ENCODE measurements at regions not wholly inside any gene's neighbourhood (a gene's known extent, or its start where the extent isn't known, plus 50 kb on each side); places are given as distances from the start of the nearest gene placed in this dataset.

DNA sequence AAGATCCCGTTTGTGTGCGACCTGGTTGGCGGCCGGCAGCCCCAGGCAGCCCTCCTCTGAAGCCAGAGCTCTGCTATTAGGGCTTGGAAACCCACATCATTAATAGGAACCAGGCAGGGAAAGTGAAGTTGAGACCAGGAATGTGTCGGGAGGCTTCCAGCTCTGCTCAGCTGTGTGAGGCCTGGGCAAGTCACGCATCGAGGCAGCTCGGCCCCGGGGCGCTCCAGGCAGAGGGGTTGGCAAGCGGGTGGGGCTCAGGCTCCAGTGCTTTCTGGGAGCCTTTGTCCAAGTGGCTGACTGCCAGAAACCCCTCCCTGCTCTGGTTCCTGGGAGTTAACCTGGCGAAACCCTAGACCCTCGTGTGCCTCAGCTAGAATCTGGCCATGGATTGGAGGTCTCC lies 1151.7 kb downstream of the VRK1 start:
- TF ChIP-seq, protein P1, sequence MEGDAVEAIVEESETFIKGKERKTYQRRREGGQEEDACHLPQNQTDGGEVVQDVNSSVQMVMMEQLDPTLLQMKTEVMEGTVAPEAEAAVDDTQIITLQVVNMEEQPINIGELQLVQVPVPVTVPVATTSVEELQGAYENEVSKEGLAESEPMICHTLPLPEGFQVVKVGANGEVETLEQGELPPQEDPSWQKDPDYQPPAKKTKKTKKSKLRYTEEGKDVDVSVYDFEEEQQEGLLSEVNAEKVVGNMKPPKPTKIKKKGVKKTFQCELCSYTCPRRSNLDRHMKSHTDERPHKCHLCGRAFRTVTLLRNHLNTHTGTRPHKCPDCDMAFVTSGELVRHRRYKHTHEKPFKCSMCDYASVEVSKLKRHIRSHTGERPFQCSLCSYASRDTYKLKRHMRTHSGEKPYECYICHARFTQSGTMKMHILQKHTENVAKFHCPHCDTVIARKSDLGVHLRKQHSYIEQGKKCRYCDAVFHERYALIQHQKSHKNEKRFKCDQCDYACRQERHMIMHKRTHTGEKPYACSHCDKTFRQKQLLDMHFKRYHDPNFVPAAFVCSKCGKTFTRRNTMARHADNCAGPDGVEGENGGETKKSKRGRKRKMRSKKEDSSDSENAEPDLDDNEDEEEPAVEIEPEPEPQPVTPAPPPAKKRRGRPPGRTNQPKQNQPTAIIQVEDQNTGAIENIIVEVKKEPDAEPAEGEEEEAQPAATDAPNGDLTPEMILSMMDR (conservative IDR thresholded peaks at IDR 0.05; ENCODE audit: low read depth, low read length), result no peak
- H3K4me3 ChIP-seq (ENCODE audit: low read depth, low read length), result no peak overlapping the region
- no peak for DNase-seq (ENCODE audit: low read depth)

DNA sequence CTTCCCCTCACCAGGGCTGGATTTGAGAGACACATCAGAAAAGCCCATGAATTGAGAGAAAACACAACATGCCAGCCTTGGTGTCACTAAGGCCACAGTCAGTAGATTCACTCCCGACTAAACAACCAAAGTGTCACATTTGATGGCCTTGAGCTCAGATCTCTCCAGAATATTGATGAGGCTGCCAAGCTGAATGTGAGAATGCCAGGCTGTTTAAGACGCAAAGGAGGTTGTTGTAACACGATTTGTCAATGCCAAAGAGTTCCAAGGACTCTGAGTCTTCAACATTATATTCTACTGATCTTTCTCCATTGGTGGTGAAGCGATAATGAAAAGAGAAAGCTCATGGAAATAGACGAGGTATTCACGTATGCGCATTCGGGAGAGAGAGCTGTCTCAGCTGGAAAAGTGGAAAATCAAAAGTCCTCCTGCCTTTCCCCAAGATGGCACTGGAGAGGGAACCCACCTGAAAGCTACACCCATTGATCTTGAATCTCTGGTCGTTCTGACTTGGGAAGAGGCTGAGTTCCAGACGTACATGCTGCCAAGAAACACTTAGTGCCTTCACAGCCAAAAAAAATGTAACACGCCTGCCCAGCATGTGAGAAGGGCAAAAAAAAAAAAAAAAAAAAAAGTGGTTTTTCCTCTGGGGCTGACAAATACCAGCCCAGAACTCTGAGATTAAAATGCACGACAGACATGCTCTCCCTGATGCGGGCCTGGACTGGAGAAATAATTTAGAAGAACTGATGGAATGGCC lies 1159.6 kb downstream of the VRK1 start:
- DNase-seq (ENCODE audit: low read depth), result no peak
- H3K4me3 ChIP-seq (ENCODE audit: low read depth, low read length), result no peak overlapping the region
- TF ChIP-seq, protein P1 (conservative IDR thresholded peaks at IDR 0.05; ENCODE audit: low read depth, low read length), result no peak

DNA sequence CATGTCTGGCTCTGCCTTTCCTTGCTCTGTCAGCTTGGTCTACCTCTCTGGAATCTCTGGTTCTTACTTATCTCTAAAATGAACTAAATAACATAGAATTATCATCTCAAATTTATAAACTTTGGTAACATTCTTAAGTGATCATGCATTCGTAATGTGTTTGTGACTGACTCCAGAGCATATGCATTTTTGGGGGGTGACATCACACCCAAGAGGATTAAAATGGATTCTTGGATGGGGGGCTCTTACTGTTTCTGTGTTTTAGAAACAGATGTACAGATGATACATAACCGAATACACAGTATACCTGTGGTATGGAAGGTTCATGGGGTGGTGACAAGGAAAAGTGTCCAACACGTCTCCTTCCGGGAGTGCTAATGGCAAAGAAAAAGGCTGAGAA lies 1162.1 kb downstream of the VRK1 start:
- no peak for DNase-seq (ENCODE audit: low read depth)
- TF ChIP-seq, protein P1 (conservative IDR thresholded peaks at IDR 0.05; ENCODE audit: low read depth, low read length), result no peak
- H3K4me3 ChIP-seq (ENCODE audit: low read depth, low read length), result no peak overlapping the region

DNA sequence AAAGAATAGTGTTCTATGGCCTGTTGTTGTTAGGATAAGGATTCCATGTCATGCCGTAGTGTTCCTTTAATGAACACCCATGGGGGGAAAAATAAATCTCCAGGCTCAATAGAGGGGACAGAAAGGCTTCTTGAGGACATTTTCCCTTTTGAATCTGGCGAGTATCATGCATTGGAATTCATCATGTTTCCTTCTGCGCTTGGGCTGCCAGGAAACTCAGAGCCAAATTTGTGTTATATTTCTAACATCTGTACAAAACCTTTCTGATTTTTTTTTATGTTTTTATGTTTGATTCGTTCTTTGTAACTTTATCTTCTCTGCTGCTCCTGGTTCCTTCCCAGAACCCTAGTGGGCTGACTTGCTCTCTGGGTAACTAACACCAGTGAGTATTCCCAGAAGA lies 1163.3 kb downstream of the VRK1 start:
- DNase-seq (ENCODE audit: low read depth), result no peak
- TF ChIP-seq, protein P1 (conservative IDR thresholded peaks at IDR 0.05; ENCODE audit: low read depth, low read length), result no peak
- no peak overlapping the region for H3K4me3 ChIP-seq (ENCODE audit: low read depth, low read length)

DNA sequence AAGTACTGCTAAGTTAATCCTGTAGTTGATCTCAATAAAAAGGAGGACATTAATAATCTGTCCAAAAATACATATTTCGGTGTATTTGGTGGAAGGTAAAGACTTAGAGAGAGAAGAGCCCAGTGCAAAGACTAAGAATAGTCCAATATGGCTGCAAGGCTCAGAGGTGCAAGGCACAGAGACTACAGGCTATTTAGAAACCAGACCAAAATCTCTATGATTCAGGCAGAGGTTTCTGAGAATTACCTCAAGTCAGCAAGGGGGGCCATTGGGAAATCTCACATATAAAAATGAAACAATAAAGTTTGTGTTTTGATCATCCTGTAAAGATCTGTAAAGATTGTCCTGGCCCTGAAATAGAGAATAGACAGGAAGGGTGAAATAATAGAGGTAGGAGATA lies 1173.0 kb downstream of the VRK1 start:
- DNase-seq (ENCODE audit: low read depth), result no peak
- TF ChIP-seq, protein P1 (conservative IDR thresholded peaks at IDR 0.05; ENCODE audit: low read depth, low read length), result no peak
- no peak overlapping the region for H3K4me3 ChIP-seq (ENCODE audit: low read depth, low read length)

DNA sequence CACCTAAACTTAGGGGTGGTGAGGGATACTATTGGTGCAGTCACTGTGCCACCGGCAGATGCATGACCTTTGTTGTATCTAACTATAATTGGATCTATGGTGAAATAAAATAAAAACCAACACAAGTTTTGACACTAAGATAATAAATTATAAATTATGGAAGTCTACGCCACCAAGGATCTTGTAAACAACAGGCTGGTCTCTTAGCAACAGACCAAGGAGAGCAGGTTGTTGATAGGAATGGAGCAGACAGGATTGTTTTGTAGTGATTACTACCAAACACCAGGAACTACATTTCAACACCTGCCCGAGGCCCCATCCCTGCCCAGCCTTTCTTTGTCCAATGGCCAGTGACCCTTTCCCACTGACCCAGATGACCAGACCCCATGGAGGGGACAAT lies 1178.0 kb downstream of the VRK1 start:
- TF ChIP-seq, protein P1 (conservative IDR thresholded peaks at IDR 0.05; ENCODE audit: low read depth, low read length), result no peak
- no peak for DNase-seq (ENCODE audit: low read depth)
- H3K4me3 ChIP-seq (ENCODE audit: low read depth, low read length), result no peak overlapping the region

DNA sequence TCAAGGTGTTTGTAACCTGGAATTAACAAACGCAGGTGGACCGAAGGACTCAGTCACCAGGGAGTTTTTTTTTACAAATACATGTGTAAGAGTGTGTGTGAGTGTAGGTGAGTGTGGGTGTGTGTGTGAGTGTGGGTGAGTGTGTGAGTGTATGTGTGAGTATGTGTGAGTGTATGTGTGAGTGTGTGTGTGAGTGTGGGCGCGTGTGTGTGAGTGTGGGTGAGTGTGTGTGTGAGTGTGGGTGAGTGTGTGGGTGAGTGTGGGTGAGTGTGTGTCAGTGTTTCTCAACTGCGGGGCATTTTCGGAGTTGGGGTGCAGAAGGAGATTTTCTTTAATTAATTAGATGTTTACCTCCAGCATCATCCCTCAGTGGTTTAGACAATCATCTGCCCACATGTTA lies 1178.8 kb downstream of the VRK1 start:
- no peak overlapping the region for H3K4me3 ChIP-seq (ENCODE audit: low read depth, low read length)
- DNase-seq (ENCODE audit: low read depth), result no peak
- TF ChIP-seq, protein P1 (conservative IDR thresholded peaks at IDR 0.05; ENCODE audit: low read depth, low read length), result no peak

All from epithelial cell of proximal tubule (primary cell).